Body of pancreas (tissue), 4 donors: ENCODE measurements at regions not wholly inside any gene's neighbourhood (a gene's known extent, or its start where the extent isn't known, plus 50 kb on each side); places are given as distances from the start of the nearest gene placed in this dataset.
"Not testable (repeated sequence)": the region's sequence is repeated elsewhere in the genome, so short reads cannot be mapped to it uniquely, and the experiment has no call there.

Source experiments
- ATAC-seq: fragments of 150-250 bp; one replicate; pipeline ENCODE4 v1.9.1; 2016
- DNase-seq, 4 donors: peaks; one replicate each; pipeline ENCODE4 v3.0.0-alpha.2; 2019
- H3K27ac ChIP-seq, 4 donors: fragments of 200-600 bp; sonication (generic); 1 replicate in 3 of 4; 2 replicates in 1 of 4; pipeline versions ENCODE4 v1.5.1 to v1.6.1; 2016 to 2019; ENCODE audit warnings: mild to moderate bottlenecking in 1 of 4, mixed read lengths in 1 of 4, moderate library complexity in 1 of 4
- H3K27me3 ChIP-seq, 2 donors: fragments of 200-600 bp; sonication (generic); one replicate each; pipeline ENCODE4 v1.6.0; 2016; ENCODE audit warnings: mild to moderate bottlenecking in 1 of 2
- H3K36me3 ChIP-seq, 2 donors: fragments of 200-600 bp; sonication (generic); replicated peaks in 1 of 2; 2 replicates each; pipeline ENCODE4 v1.5.1; 2016; ENCODE audit warnings: low read depth in 2 of 2; ENCODE audit not compliant: insufficient read depth in 1 of 2
- H3K4me1 ChIP-seq: fragments of 200-600 bp; sonication (generic); one replicate; pipeline ENCODE4 v1.6.0; 2016
- H3K4me3 ChIP-seq, 2 donors: fragments of 200-600 bp; sonication (generic); 1 replicate in 1 of 2; 2 replicates in 1 of 2; pipeline ENCODE4 v1.5.1; 2016 to 2019
- H3K9me3 ChIP-seq, 3 donors: fragments of 200-600 bp; sonication (generic); 1 replicate in 2 of 3; 2 replicates in 1 of 3; pipeline ENCODE4 v1.5.1; 2016
- POLR2A ChIP-seq, 3 donors: fragments of 450-650 bp; IDR thresholded peaks; one replicate each; pipeline ENCODE4 v1.6.1; 2016; ENCODE audit warnings: antibody characterized with exemption in 3 of 3, mild to moderate bottlenecking in 2 of 3
- WGBS, 2 donors: methylation state at CpG; one replicate each; pipeline ENCODE4 v1.1.5; 2017; 5-methylcytosine and 5-hydroxymethylcytosine counted together
- intact Hi-C: fragments of 100-400 bp; cut with DNase I; formaldehyde crosslinking; loops from one replicate; pipeline ENCODE4 v1.15.1; 2023
- TF ChIP-seq, protein P1 (sequence below), 7 experiments: fragments of 450-650 bp in 4 of 7; fragments of 200-600 bp in 3 of 7; sonication (generic) in 3 of 7; IDR thresholded peaks; one replicate each; pipeline ENCODE4 v1.5.1; 2016 to 2019; ENCODE audit warnings: antibody characterized with exemption in 7 of 7

DNA sequence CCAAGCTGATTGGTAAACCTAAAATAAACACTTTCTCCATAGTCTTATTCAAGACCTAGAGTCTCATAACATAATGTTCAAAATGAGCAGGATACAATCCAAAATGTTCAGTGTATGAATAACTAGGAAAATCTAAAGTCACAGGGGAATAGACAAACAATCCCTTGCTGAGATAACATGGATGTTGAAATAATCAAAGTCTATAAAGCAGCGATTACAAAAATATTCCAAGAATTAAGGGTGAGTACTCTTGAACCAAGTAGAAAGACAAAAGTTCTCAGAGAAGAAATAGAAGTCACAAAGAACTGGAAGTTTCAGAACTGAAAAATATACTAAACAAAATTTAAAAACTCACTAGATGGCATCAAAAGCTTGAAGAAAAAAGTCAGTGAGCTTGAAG lies 561.0 kb downstream of the INSC start:
- TF ChIP-seq, protein P1, sequence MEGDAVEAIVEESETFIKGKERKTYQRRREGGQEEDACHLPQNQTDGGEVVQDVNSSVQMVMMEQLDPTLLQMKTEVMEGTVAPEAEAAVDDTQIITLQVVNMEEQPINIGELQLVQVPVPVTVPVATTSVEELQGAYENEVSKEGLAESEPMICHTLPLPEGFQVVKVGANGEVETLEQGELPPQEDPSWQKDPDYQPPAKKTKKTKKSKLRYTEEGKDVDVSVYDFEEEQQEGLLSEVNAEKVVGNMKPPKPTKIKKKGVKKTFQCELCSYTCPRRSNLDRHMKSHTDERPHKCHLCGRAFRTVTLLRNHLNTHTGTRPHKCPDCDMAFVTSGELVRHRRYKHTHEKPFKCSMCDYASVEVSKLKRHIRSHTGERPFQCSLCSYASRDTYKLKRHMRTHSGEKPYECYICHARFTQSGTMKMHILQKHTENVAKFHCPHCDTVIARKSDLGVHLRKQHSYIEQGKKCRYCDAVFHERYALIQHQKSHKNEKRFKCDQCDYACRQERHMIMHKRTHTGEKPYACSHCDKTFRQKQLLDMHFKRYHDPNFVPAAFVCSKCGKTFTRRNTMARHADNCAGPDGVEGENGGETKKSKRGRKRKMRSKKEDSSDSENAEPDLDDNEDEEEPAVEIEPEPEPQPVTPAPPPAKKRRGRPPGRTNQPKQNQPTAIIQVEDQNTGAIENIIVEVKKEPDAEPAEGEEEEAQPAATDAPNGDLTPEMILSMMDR (IDR thresholded peaks at IDR 0.05) = peak in 3 of 7 experiments; percentile 7 to 16 (median 13)
- no peak for TF ChIP-seq POLR2A (IDR thresholded peaks at IDR 0.05)
- WGBS, 2 donors = 20 to 23% methylated on average over 1 of the region's 1 CpG
- no peaks in the 10 kb centered on the region for H3K4me1 ChIP-seq
- ATAC-seq (no peak), DNase-seq (no peak)
- no peaks in the 10 kb centered on the region for H3K27me3 ChIP-seq
- intact Hi-C loops = no loop called here
- H3K4me3 ChIP-seq = no peak overlapping the region
- H3K36me3 ChIP-seq = no peaks in the 10 kb centered on the region
- H3K27ac ChIP-seq = no peak overlapping the region
- no peaks in the 10 kb centered on the region for H3K9me3 ChIP-seq

GRCh38 chr11:15677181-15677580 lies 562.5 kb downstream of the INSC start:
- no peaks in the 10 kb centered on the region for H3K9me3 ChIP-seq
- ATAC-seq (no peak), DNase-seq (no peak)
- H3K27me3 ChIP-seq = no peaks in the 10 kb centered on the region
- 89 to 92% methylated on average over 1 of the region's 1 CpG for WGBS, 2 donors
- intact Hi-C loops = no loop called here
- H3K4me3 ChIP-seq = no peak overlapping the region
- TF ChIP-seq, protein P1 (IDR thresholded peaks at IDR 0.05) = no peak
- TF ChIP-seq POLR2A (IDR thresholded peaks at IDR 0.05) = no peak
- no peak overlapping the region for H3K27ac ChIP-seq
- no peaks in the 10 kb centered on the region for H3K36me3 ChIP-seq
- H3K4me1 ChIP-seq = no peaks in the 10 kb centered on the region

- DNase-seq (no peak), ATAC-seq (no peak)
- intact Hi-C loops = no loop called here
- no peak overlapping the region for H3K4me3 ChIP-seq
- no peaks in the 10 kb centered on the region for H3K27me3 ChIP-seq
- no peaks in the 10 kb centered on the region for H3K4me1 ChIP-seq
- no peak overlapping the region for H3K27ac ChIP-seq
- no peaks in the 10 kb centered on the region for H3K9me3 ChIP-seq
- no peak for TF ChIP-seq POLR2A (IDR thresholded peaks at IDR 0.05)
- TF ChIP-seq, protein P1 (IDR thresholded peaks at IDR 0.05) = no peak
- H3K36me3 ChIP-seq = no peaks in the 10 kb centered on the region
These were observed 568.8 kb downstream of the INSC start for GRCh38 chr11:15683528-15683927.

GRCh38 chr11:15685306-15685705 lies 570.6 kb downstream of the INSC start:
- Histone ChIP-seq H3K4me3 (no peak overlapping the region), H3K9me3 (no peaks in the 10 kb centered on the region), H3K27ac (no peak overlapping the region), H3K27me3 (no peaks in the 10 kb centered on the region), H3K36me3 (no peaks in the 10 kb centered on the region), H3K4me1 (no peaks in the 10 kb centered on the region)
- intact Hi-C loops = no loop called here
- TF ChIP-seq, protein P1 (IDR thresholded peaks at IDR 0.05) = no peak
- no peak for TF ChIP-seq POLR2A (IDR thresholded peaks at IDR 0.05)
- ATAC-seq (no peak), DNase-seq (no peak)
- 43 to 62% methylated on average over 3 of the region's 3 CpGs for WGBS, 2 donors

- 85 to 91% methylated on average over 13 to 14 of the region's 16 CpGs for WGBS, 2 donors
- H3K27me3 ChIP-seq, H3K4me1 ChIP-seq, H3K36me3 ChIP-seq, H3K9me3 ChIP-seq, H3K27ac ChIP-seq, ATAC-seq, intact Hi-C loops, H3K4me3 ChIP-seq, DNase-seq: not testable (repeated sequence)
These were observed 571.5 kb downstream of the INSC start for GRCh38 chr11:15686259-15686658.
